CD14-positive monocyte (primary cell): ENCODE measurements at regions not wholly inside any gene's neighbourhood (a gene's known extent, or its start where the extent isn't known, plus 50 kb on each side); places are given as distances from the start of the nearest gene placed in this dataset.

Source experiments
- DNase-seq, 3 donors: peaks; one replicate each; pipeline ENCODE4 v3.0.0-alpha.2; 2011 to 2022
- H2AFZ ChIP-seq: 2 replicates; pipeline ENCODE4 v1.6.0; 2012; ENCODE audit warnings: mild to moderate bottlenecking, low read depth, low read length, inconsistent platforms; ENCODE audit not compliant: insufficient read depth, poor library complexity, severe bottlenecking
- H3K27ac ChIP-seq, 2 donors: 1 replicate in 1 of 2; 2 replicates in 1 of 2; pipeline ENCODE4 v1.5.1; 2012 to 2013; ENCODE audit warnings: low read length in 2 of 2, control low read depth in 1 of 2, inconsistent platforms in 1 of 2, low read depth in 1 of 2, mild to moderate bottlenecking in 1 of 2
- H3K27me3 ChIP-seq, 2 donors: one replicate each; pipeline versions ENCODE4 v1.6.0 to v1.6.1; 2011 to 2013; ENCODE audit warnings: low read length in 2 of 2; ENCODE audit not compliant: control insufficient read depth in 2 of 2, insufficient read depth in 2 of 2
- H3K36me3 ChIP-seq, 2 donors: replicated peaks in 1 of 2; 1 replicate in 1 of 2; 2 replicates in 1 of 2; pipeline versions ENCODE4 v1.5.1 to v1.6.1; 2012 to 2013; ENCODE audit warnings: low read length in 2 of 2, control low read depth in 1 of 2, inconsistent platforms in 1 of 2, mild to moderate bottlenecking in 1 of 2; ENCODE audit not compliant: insufficient read depth in 2 of 2, control insufficient read depth in 1 of 2
- H3K4me1 ChIP-seq, 2 donors: 1 replicate in 1 of 2; 2 replicates in 1 of 2; pipeline versions ENCODE4 v1.5.1 to v1.6.1; 2012 to 2013; ENCODE audit warnings: low read length in 2 of 2, control low read depth in 1 of 2, inconsistent platforms in 1 of 2, mild to moderate bottlenecking in 1 of 2, moderate library complexity in 1 of 2; ENCODE audit not compliant: insufficient read depth in 2 of 2, control insufficient read depth in 1 of 2
- H3K4me2 ChIP-seq: replicated peaks from 2 replicates; pipeline ENCODE3; 2012; ENCODE audit warnings: low read length, moderate library complexity, mild to moderate bottlenecking; ENCODE audit not compliant: poor library complexity, severe bottlenecking; ENCODE audit errors: extremely low read depth
- H3K4me3 ChIP-seq, 3 experiments: fragments of 200-600 bp in 1 of 3; sonication (generic) in 1 of 3; replicated peaks in 1 of 3; 1 replicate in 2 of 3; 2 replicates in 1 of 3; pipeline ENCODE4 v1.5.1; 2011 to 2013; ENCODE audit warnings: low read length in 3 of 3, mild to moderate bottlenecking in 3 of 3, control low read depth in 2 of 3, low read depth in 2 of 3, inconsistent platforms in 1 of 3, moderate library complexity in 1 of 3
- H3K79me2 ChIP-seq: 2 replicates; pipeline ENCODE4 v1.6.0; 2012; ENCODE audit warnings: mild to moderate bottlenecking, control low read depth, inconsistent platforms, low read length, moderate library complexity; ENCODE audit not compliant: insufficient read depth
- H3K9ac ChIP-seq: 2 replicates; pipeline ENCODE4 v1.6.0; 2017; ENCODE audit warnings: low read length, mild to moderate bottlenecking; ENCODE audit not compliant: insufficient read depth, poor library complexity, severe bottlenecking
- H3K9me3 ChIP-seq, 2 donors: replicated peaks in 1 of 2; 1 replicate in 1 of 2; 2 replicates in 1 of 2; pipeline versions ENCODE4 v1.5.1 to v1.6.1; 2012 to 2013; ENCODE audit warnings: low read length in 2 of 2, control low read depth in 1 of 2; ENCODE audit not compliant: control insufficient read depth in 1 of 2, insufficient read depth in 1 of 2
- H4K20me1 ChIP-seq: 2 replicates; pipeline ENCODE4 v1.6.0; 2012; ENCODE audit warnings: mild to moderate bottlenecking, low read length, control low read depth, moderate library complexity; ENCODE audit not compliant: insufficient read depth
- H3K27ac Mint-ChIP-seq, 7 donors: one replicate each; pipeline ENCODE4 v1.8.0; 2020; ENCODE audit warnings: mild to moderate bottlenecking in 7 of 7, mixed read lengths in 7 of 7, moderate library complexity in 6 of 7, inconsistent platforms in 2 of 7
- H3K27me3 Mint-ChIP-seq, 3 donors: one replicate each; pipeline ENCODE4 v1.8.0; 2021 to 2022; ENCODE audit warnings: low read depth in 3 of 3, mild to moderate bottlenecking in 3 of 3, mixed read lengths in 3 of 3, moderate library complexity in 3 of 3, inconsistent platforms in 1 of 3
- H3K36me3 Mint-ChIP-seq, 2 donors: one replicate each; pipeline ENCODE4 v1.8.0; 2020; ENCODE audit warnings: mixed read lengths in 2 of 2, inconsistent platforms in 1 of 2, mild to moderate bottlenecking in 1 of 2
- H3K4me1 Mint-ChIP-seq: one replicate; pipeline ENCODE4 v1.8.0; 2020; ENCODE audit warnings: mild to moderate bottlenecking, mixed read lengths
- H3K4me3 Mint-ChIP-seq, 2 donors: one replicate each; pipeline ENCODE4 v1.8.0; 2020; ENCODE audit warnings: mild to moderate bottlenecking in 2 of 2, mixed read lengths in 2 of 2, moderate library complexity in 1 of 2
- H3K9me3 Mint-ChIP-seq, 7 donors: one replicate each; pipeline ENCODE4 v1.8.0; 2020 to 2022; ENCODE audit warnings: mixed read lengths in 7 of 7, mild to moderate bottlenecking in 6 of 7, moderate library complexity in 6 of 7, inconsistent platforms in 2 of 7
- WGBS: methylation state at CpG from one replicate; pipeline ENCODE4 v1.1.5; 2013; ENCODE audit warnings: missing lambda C conversion rate; ENCODE audit not compliant: insufficient coverage; 5-methylcytosine and 5-hydroxymethylcytosine counted together
- intact Hi-C, 2 donors: fragments of 100-400 bp; cut with micrococcal nuclease; formaldehyde crosslinking; loops; one replicate each; pipeline versions ENCODE4 v1.15.0 to v1.15.1; 2023
- TF ChIP-seq, protein P1 (sequence below): fragments of 200-600 bp; IDR thresholded peaks from one replicate; pipeline ENCODE4 v1.8.0; 2022; ENCODE audit warnings: antibody characterized with exemption, mild to moderate bottlenecking

DNA sequence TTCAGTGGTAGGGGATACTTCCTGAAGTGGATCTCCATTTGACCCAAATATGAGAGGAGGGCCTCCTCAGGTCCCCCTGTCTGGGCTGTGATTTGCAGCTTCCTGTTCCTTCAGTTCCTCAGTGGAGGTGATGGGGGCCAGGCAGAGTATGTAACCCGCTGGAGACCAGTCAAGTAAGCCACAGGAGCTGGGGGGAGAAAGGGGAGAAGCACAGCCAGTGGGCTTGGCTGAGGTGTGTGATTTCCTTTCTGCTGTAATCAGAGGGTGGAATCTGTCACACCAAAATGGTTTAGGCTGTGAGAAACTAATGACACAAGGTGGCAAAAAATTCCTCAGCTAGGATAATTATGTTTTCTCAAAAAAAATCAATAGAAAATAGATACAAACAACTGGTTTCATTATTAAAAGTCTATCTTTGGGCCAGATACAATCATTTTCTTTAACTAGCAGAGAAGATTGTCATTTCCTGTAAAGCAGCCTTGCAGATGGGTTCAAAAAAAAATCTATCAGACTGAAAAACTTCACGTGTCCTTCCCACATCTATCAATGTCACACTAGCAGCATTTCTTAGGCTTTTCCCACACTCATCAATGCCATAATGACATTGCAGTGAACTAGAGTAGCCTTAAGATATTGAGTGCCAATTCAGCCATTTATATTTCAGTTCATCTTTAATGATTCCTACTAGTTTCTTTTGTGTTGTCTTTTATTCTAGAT is 1660.3 kb downstream of the EFNB2 start:
- H3K4me1 ChIP-seq, result no peaks in the 10 kb centered on the region
- intact Hi-C loops, result no loop called here
- H3K27me3 ChIP-seq, result no peaks in the 10 kb centered on the region
- H3K4me3 ChIP-seq, result no peak overlapping the region
- H3K27ac Mint-ChIP-seq, result no peak overlapping the region
- H3K27ac ChIP-seq, result no peak overlapping the region
- no peaks in the 10 kb centered on the region for H3K36me3 Mint-ChIP-seq
- no peaks in the 10 kb centered on the region for H3K79me2 ChIP-seq
- H3K9me3 ChIP-seq, result no peaks in the 10 kb centered on the region
- H3K27me3 Mint-ChIP-seq, result peaks cover 0 to 2% (median 0%) of the 10 kb centered on the region in 3 donors
- no peak for DNase-seq
- H2AFZ ChIP-seq, result no peak overlapping the region
- no peaks in the 10 kb centered on the region for H4K20me1 ChIP-seq
- no peaks in the 10 kb centered on the region for H3K36me3 ChIP-seq
- WGBS, result no CpG with 5 or more reads among the region's 2 CpGs
- TF ChIP-seq, protein P1, sequence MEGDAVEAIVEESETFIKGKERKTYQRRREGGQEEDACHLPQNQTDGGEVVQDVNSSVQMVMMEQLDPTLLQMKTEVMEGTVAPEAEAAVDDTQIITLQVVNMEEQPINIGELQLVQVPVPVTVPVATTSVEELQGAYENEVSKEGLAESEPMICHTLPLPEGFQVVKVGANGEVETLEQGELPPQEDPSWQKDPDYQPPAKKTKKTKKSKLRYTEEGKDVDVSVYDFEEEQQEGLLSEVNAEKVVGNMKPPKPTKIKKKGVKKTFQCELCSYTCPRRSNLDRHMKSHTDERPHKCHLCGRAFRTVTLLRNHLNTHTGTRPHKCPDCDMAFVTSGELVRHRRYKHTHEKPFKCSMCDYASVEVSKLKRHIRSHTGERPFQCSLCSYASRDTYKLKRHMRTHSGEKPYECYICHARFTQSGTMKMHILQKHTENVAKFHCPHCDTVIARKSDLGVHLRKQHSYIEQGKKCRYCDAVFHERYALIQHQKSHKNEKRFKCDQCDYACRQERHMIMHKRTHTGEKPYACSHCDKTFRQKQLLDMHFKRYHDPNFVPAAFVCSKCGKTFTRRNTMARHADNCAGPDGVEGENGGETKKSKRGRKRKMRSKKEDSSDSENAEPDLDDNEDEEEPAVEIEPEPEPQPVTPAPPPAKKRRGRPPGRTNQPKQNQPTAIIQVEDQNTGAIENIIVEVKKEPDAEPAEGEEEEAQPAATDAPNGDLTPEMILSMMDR, result no peak
- H3K9me3 Mint-ChIP-seq, result no peaks in the 10 kb centered on the region
- no peak overlapping the region for H3K4me2 ChIP-seq
- peaks cover 10% of the 10 kb centered on the region for H3K4me1 Mint-ChIP-seq
- no peak overlapping the region for H3K4me3 Mint-ChIP-seq
- H3K9ac ChIP-seq, result no peak overlapping the region

DNA sequence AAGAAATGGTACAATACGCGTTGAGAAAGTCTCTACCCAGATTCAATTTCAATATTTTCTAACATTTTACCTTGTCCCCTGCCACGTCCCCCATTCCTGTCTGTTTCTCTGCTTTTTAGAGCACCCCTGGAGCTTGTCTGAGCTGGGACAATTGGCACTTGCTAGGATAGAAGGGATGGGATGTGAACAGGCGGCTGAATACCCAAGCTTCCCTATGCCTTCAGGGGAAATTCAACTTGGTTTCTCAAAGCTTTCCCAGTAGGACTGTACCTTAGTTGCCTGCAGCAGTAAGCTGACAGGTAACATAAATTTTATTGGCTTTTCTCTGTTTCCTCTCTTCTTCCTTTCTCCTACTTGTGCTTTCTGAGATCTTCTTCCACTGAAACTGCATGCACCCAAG is 1663.3 kb downstream of the EFNB2 start:
- no CpG with 5 or more reads among the region's 4 CpGs for WGBS
- no peaks in the 10 kb centered on the region for H3K36me3 ChIP-seq
- no peak overlapping the region for H2AFZ ChIP-seq
- Mint-ChIP-seq H3K36me3 (no peaks in the 10 kb centered on the region), H3K4me1 (peaks cover 23% of the 10 kb centered on the region), H3K4me3 (no peak overlapping the region), H3K9me3 (peaks cover 0 to 2% (median 0%) of the 10 kb centered on the region in 7 donors), H3K27me3 (peaks cover 0 to 2% (median 0%) of the 10 kb centered on the region in 3 donors), H3K27ac (no peak overlapping the region)
- H3K4me1 ChIP-seq, result no peaks in the 10 kb centered on the region
- no peaks in the 10 kb centered on the region for H3K27me3 ChIP-seq
- no peaks in the 10 kb centered on the region for H3K9me3 ChIP-seq
- intact Hi-C loops, result no loop called here
- H3K9ac ChIP-seq, result no peak overlapping the region
- no peaks in the 10 kb centered on the region for H4K20me1 ChIP-seq
- no peak overlapping the region for H3K27ac ChIP-seq
- no peaks in the 10 kb centered on the region for H3K79me2 ChIP-seq
- H3K4me2 ChIP-seq, result no peak overlapping the region
- H3K4me3 ChIP-seq, result no peak overlapping the region
- no peak for DNase-seq
- TF ChIP-seq, protein P1, result no peak
